Smooth muscle cell (in vitro differentiated cells): ENCODE measurements at regions not wholly inside any gene's neighbourhood (a gene's known extent, or its start where the extent isn't known, plus 50 kb on each side); places are given as distances from the start of the nearest gene placed in this dataset.

Experiments used
- DNase-seq: peaks from one replicate; lab custom pipeline; 2025; ENCODE audit not compliant: unreplicated experiment; lab: John Stamatoyannopoulos, UW
- H2AFZ ChIP-seq: fragments of 200-600 bp; sonication (generic); 2 replicates; pipeline ENCODE4 v1.6.0; 2016; ENCODE audit warnings: antibody characterized with exemption, low read depth, mild to moderate bottlenecking
- H3F3A ChIP-seq: fragments of 200-600 bp; sonication (generic); 2 replicates; pipeline ENCODE4 v1.6.0; 2017; ENCODE audit warnings: antibody characterized with exemption, low read depth
- H3K27ac ChIP-seq: fragments of 200-600 bp; sonication (generic); 2 replicates; pipeline ENCODE4 v1.5.1; 2016; ENCODE audit warnings: low read depth, mild to moderate bottlenecking
- H3K27me3 ChIP-seq: fragments of 200-600 bp; sonication (generic); 2 replicates; pipeline ENCODE4 v1.6.1; 2016; ENCODE audit warnings: low read depth, mild to moderate bottlenecking
- H3K36me3 ChIP-seq: fragments of 200-600 bp; sonication (generic); 2 replicates; pipeline ENCODE4 v1.5.1; 2016; ENCODE audit warnings: low read depth
- H3K4me1 ChIP-seq: fragments of 200-600 bp; sonication (generic); 2 replicates; pipeline ENCODE4 v1.5.1; 2016; ENCODE audit warnings: low read depth
- H3K4me2 ChIP-seq: fragments of 200-600 bp; sonication (generic); 2 replicates; pipeline ENCODE4 v1.6.0; 2016; ENCODE audit warnings: mild to moderate bottlenecking
- H3K4me3 ChIP-seq: fragments of 200-600 bp; sonication (generic); 2 replicates; pipeline ENCODE4 v1.5.1; 2016; ENCODE audit warnings: mild to moderate bottlenecking
- H3K79me2 ChIP-seq: fragments of 200-600 bp; sonication (generic); 2 replicates; pipeline ENCODE4 v1.6.0; 2016; ENCODE audit warnings: low read depth, mild to moderate bottlenecking
- H3K9ac ChIP-seq: fragments of 200-600 bp; sonication (generic); 2 replicates; pipeline ENCODE4 v1.6.0; 2016; ENCODE audit warnings: low read depth
- H3K9me3 ChIP-seq: fragments of 200-600 bp; sonication (generic); replicated peaks from 2 replicates; pipeline ENCODE4 v1.5.1; 2016; ENCODE audit warnings: low read depth
- H4K20me1 ChIP-seq: fragments of 200-600 bp; sonication (generic); 2 replicates; pipeline ENCODE4 v1.6.0; 2016; ENCODE audit warnings: low read depth
- CTCF ChIP-seq: fragments of 200-600 bp; sonication (generic); IDR thresholded peaks from 2 replicates; pipeline ENCODE4 v1.5.1; 2017; ENCODE audit warnings: borderline replicate concordance, mild to moderate bottlenecking, antibody characterized with exemption; ENCODE audit not compliant: insufficient read depth, poor library complexity, severe bottlenecking
- WGBS: methylation state at CpG from one replicate; pipeline ENCODE4 v1.1.7; 2016; ENCODE audit warnings: low lambda C conversion rate; 5-methylcytosine and 5-hydroxymethylcytosine counted together

GRCh38 chr3:147471741-147472140, 62.6 kb downstream of the ZIC1 start:
- no peaks in the 10 kb centered on the region for H3F3A ChIP-seq
- no peaks in the 10 kb centered on the region for H3K4me1 ChIP-seq
- no peaks in the 10 kb centered on the region for H3K36me3 ChIP-seq
- H3K9ac ChIP-seq, result no peak overlapping the region
- 89% methylated on average over 5 of the region's 5 CpGs for WGBS
- no peak overlapping the region for H3K4me3 ChIP-seq
- H2AFZ ChIP-seq, result no peak overlapping the region
- no peak overlapping the region for H3K27ac ChIP-seq
- no peaks in the 10 kb centered on the region for H3K9me3 ChIP-seq
- H3K79me2 ChIP-seq, result no peaks in the 10 kb centered on the region
- no peak for TF ChIP-seq CTCF
- no peak for DNase-seq
- H4K20me1 ChIP-seq, result no peaks in the 10 kb centered on the region
- H3K27me3 ChIP-seq, result no peaks in the 10 kb centered on the region
- no peak overlapping the region for H3K4me2 ChIP-seq

DNA sequence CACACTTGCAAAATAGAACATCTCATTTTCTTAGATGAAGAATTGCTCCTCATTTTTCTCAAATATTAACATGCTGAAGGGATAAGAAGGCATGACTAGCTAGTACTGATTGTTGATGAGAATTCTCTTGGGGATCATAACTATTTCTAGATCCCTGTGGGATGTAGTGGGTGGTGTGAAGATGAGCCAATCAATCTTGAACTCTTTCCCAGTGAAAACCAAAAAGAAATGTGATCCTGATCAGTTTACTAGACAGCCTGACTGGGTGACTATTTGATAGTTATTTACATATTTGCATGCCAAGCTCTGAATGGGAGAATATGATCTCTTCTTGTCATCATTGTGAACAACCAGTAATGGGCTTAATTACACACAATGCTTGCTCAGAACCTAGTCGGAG, 63.7 kb downstream of the ZIC1 start:
- no peak overlapping the region for H3K4me3 ChIP-seq
- H3K9me3 ChIP-seq, result no peaks in the 10 kb centered on the region
- no peak for TF ChIP-seq CTCF
- no peak overlapping the region for H3K27ac ChIP-seq
- H4K20me1 ChIP-seq, result no peaks in the 10 kb centered on the region
- H3F3A ChIP-seq, result no peaks in the 10 kb centered on the region
- H3K79me2 ChIP-seq, result no peaks in the 10 kb centered on the region
- whole genome bisulfite sequencing, result 86% methylated on average over 1 of the region's 1 CpG
- no peaks in the 10 kb centered on the region for H3K27me3 ChIP-seq
- no peak overlapping the region for H2AFZ ChIP-seq
- no peak overlapping the region for H3K9ac ChIP-seq
- H3K4me2 ChIP-seq, result no peak overlapping the region
- H3K36me3 ChIP-seq, result no peaks in the 10 kb centered on the region
- no peaks in the 10 kb centered on the region for H3K4me1 ChIP-seq
- DNase-seq, result no peak

DNA sequence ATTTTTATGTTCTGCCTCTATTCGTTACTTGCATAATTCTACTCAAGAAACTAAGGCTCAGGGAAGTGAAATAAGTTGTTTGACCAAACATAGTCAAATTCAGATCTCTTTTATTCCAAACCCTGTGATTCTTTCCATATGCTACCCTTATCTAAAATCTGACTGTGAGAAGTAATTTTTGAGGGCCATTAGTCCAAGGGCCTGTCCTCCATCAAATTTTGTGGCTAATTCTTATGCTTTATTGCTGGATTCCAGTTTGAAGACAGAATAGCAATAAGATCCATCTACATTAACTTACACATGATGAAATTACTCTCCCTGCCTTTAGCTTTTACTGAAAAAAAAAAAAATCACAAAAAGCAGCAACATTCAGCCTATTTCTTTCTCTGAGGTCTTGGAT, 74.0 kb downstream of the ZIC1 start:
- H4K20me1 ChIP-seq, result no peaks in the 10 kb centered on the region
- TF ChIP-seq CTCF, result no peak
- no peak for DNase-seq
- H3K36me3 ChIP-seq, result no peaks in the 10 kb centered on the region
- H3K9ac ChIP-seq, result no peak overlapping the region
- H3K27ac ChIP-seq, result no peak overlapping the region
- H2AFZ ChIP-seq, result no peak overlapping the region
- peaks cover 9% of the 10 kb centered on the region for H3K4me1 ChIP-seq
- no peaks in the 10 kb centered on the region for H3F3A ChIP-seq
- H3K79me2 ChIP-seq, result no peaks in the 10 kb centered on the region
- no peak overlapping the region for H3K4me2 ChIP-seq
- WGBS, result 83% methylated on average over 1 of the region's 1 CpG
- no peaks in the 10 kb centered on the region for H3K9me3 ChIP-seq
- no peaks in the 10 kb centered on the region for H3K27me3 ChIP-seq
- no peak overlapping the region for H3K4me3 ChIP-seq

- no peak for TF ChIP-seq CTCF
- no peaks in the 10 kb centered on the region for H3F3A ChIP-seq
- H3K4me1 ChIP-seq, result peaks cover 9% of the 10 kb centered on the region
- H3K9ac ChIP-seq, result no peak overlapping the region
- no peak overlapping the region for H2AFZ ChIP-seq
- no peak overlapping the region for H3K4me2 ChIP-seq
- no peaks in the 10 kb centered on the region for H3K27me3 ChIP-seq
- no peak overlapping the region for H3K4me3 ChIP-seq
- no peaks in the 10 kb centered on the region for H3K36me3 ChIP-seq
- WGBS, result 90% methylated on average over 1 of the region's 1 CpG
- H4K20me1 ChIP-seq, result no peaks in the 10 kb centered on the region
- H3K9me3 ChIP-seq, result no peaks in the 10 kb centered on the region
- H3K27ac ChIP-seq, result no peak overlapping the region
- no peaks in the 10 kb centered on the region for H3K79me2 ChIP-seq
- DNase-seq, result no peak
These were observed 74.4 kb downstream of the ZIC1 start for GRCh38 chr3:147483578-147483977.
